Activated CD4-positive, alpha-beta T cell treated with anti-CD3 and anti-CD28 coated beads, Interleukin-2, amount 10 ng/mL, durations not matched to agents 7 days and 5 days (primary cell): ENCODE measurements at regions not wholly inside any gene's neighbourhood (a gene's known extent, or its start where the extent isn't known, plus 50 kb on each side); places are given as distances from the start of the nearest gene placed in this dataset.
"Not testable (repeated sequence)": the region's sequence is repeated elsewhere in the genome, so short reads cannot be mapped to it uniquely, and the experiment has no call there.

Source experiments
- CTCF ChIA-PET: fragments of 350-600 bp; sonication (Branson Sonifier 250); formaldehyde crosslinking; loops from one replicate; lab custom pipeline; 2021; ENCODE audit warnings: antibody characterized with exemption; lab: Charles Lee
- POLR2A ChIA-PET: fragments of 350-600 bp; sonication (Branson Sonifier 250); formaldehyde crosslinking; loops from one replicate; lab custom pipeline; 2021; ENCODE audit warnings: antibody characterized with exemption; lab: Charles Lee
- DNase-seq: peaks from one replicate; pipeline ENCODE4 v3.0.0-alpha.2; 2020
- H3K27ac Mint-ChIP-seq: one replicate; pipeline ENCODE4 v1.8.0; 2021; ENCODE audit warnings: mild to moderate bottlenecking, moderate library complexity, mixed read lengths
- H3K27me3 Mint-ChIP-seq: one replicate; pipeline ENCODE4 v1.8.0; 2021; ENCODE audit warnings: mixed read lengths
- H3K36me3 Mint-ChIP-seq: one replicate; pipeline ENCODE4 v1.8.0; 2021; ENCODE audit warnings: low read depth, mixed read lengths
- H3K4me1 Mint-ChIP-seq: one replicate; pipeline ENCODE4 v1.8.0; 2021; ENCODE audit warnings: mixed read lengths
- H3K4me3 Mint-ChIP-seq: one replicate; pipeline ENCODE4 v1.8.0; 2021; ENCODE audit warnings: mild to moderate bottlenecking, moderate library complexity, mixed read lengths
- H3K9me3 Mint-ChIP-seq: one replicate; pipeline ENCODE4 v1.8.0; 2021; ENCODE audit warnings: mixed read lengths

DNA sequence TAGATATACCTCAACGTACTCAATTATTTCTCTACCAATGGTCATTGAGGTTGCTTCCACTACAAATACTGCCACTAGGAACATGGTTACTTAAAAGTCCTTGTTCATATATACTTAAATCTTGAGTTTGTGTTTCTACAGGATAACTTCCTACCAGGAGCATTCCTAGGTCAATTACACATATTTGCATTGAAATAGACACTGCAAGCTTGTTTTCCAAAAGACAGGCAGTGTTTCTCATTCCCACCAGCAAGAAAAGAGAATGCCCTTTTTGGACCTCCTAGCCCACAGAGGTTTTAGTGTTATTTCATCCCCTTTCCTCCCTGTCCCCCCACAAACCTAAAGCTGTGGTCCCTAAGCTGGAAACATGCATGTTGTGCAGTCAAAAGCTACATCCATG, 177.3 kb downstream of the ID4 start:
- Mint-ChIP-seq H3K4me1 (no peaks in the 10 kb centered on the region), H3K36me3 (no peaks in the 10 kb centered on the region), H3K27me3 (peaks cover 16% of the 10 kb centered on the region), H3K4me3 (no peak overlapping the region), H3K9me3 (no peaks in the 10 kb centered on the region), H3K27ac (no peak overlapping the region)
- POLR2A ChIA-PET = no interaction called here
- no peak for DNase-seq
- CTCF ChIA-PET = no interaction called here

DNA sequence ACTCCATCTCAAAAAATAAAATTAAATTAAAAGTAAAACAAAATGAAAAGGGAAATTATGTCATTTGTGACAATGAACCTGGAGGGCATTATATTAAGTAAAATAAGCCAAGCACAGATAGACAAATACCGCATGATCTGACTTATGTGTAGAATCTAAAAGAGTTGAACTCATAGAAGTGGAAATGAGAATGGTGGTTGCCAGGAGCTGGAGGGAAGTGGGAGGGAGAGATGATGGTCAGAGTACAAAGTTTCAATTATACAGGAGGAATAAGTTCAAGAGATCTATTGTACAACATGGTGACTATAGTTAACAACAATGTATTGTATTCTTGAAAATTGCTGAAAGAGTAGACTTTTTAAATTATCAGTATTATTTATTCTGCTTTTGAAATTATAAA, 183.4 kb downstream of the ID4 start:
- H3K9me3 Mint-ChIP-seq = no peaks in the 10 kb centered on the region

DNA sequence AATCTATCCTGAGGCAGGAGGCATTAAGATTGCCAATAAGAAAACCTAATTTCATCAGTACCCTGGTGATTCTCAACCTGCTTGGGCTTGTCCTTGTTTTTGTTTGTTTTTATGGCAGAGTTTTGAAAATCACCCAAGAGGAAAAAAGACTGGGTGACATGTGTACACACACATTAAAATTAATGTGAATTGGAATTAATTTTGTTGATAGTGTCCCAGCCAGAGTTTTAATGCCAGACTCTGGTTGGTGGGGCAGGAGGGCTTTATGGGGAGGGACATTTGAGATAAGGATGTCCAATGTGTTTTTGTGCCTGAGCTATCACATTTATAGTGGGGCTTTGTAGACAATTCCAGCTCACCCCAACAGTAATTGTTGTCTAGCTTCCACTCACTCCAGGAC, 184.6 kb downstream of the ID4 start:
- H3K36me3 Mint-ChIP-seq = no peaks in the 10 kb centered on the region
- POLR2A ChIA-PET = no interaction called here
- H3K4me3 Mint-ChIP-seq = no peak overlapping the region
- peaks cover 14% of the 10 kb centered on the region for H3K4me1 Mint-ChIP-seq
- no peaks in the 10 kb centered on the region for H3K9me3 Mint-ChIP-seq
- DNase-seq = no peak
- peaks cover 28% of the 10 kb centered on the region for H3K27me3 Mint-ChIP-seq
- CTCF ChIA-PET = no interaction called here
- no peak overlapping the region for H3K27ac Mint-ChIP-seq

More for the DNA sequence above, 183.4 kb downstream of the ID4 start:
- no peak for DNase-seq
- no peak overlapping the region for H3K27ac Mint-ChIP-seq
- no peak overlapping the region for H3K4me3 Mint-ChIP-seq
- POLR2A ChIA-PET = no interaction called here
- peaks cover 14% of the 10 kb centered on the region for H3K4me1 Mint-ChIP-seq
- CTCF ChIA-PET = no interaction called here
- H3K27me3 Mint-ChIP-seq = peaks cover 24% of the 10 kb centered on the region
- no peaks in the 10 kb centered on the region for H3K36me3 Mint-ChIP-seq

DNA sequence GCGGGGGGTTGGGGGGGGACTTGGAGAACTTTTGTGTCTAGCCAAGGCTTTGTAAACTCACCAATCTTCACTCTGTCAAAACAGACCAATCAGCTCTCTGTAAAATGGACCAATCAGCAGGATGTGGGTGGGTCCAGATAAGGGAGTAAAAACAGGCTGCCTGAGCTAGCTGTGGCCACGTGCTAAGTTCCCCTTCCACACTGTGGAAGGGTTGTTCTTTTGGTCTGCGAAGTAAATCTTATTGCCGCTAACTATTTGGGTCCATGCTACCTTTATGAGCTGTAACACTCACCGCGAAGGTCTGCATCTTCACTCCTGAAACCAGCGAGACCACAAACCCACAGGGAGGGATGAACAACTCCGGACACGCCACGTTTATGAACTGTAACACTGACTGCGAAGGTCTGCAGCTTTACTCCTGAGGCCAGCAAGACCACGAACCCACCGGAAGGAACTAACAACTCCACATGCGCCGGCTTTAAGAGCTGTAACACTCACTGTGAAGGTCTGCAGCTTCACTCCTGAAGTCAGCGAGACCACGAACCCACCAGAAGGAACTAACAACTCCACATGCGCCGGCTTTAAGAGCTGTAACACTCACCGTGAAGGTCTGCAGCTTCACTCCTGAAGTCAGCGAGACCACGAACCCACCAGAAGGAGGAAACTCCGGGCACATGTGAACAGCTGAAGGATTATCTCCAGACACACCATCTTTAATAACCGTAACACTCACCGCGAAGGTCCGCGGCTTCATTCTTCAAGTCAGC, 186.6 kb downstream of the ID4 start:
- Mint-ChIP-seq H3K27me3 (peaks cover 28% of the 10 kb centered on the region), H3K4me1 (peaks cover 14% of the 10 kb centered on the region), H3K4me3 (peak overlapping the region; percentile 42)
- ChIA-PET CTCF (interaction anchor here (0.6 kb wide), 1 partner anchor 1665 kb away, joined by 3 read pairs; no protein-coding TSS in a partner anchor), POLR2A (interaction anchor here (0.6 kb wide), 1 partner anchor 273 kb away, joined by 5 read pairs; no protein-coding TSS in a partner anchor)
- H3K27ac Mint-ChIP-seq, H3K36me3 Mint-ChIP-seq, H3K9me3 Mint-ChIP-seq: not testable (repeated sequence)
- peak; percentile 21 for DNase-seq

DNA sequence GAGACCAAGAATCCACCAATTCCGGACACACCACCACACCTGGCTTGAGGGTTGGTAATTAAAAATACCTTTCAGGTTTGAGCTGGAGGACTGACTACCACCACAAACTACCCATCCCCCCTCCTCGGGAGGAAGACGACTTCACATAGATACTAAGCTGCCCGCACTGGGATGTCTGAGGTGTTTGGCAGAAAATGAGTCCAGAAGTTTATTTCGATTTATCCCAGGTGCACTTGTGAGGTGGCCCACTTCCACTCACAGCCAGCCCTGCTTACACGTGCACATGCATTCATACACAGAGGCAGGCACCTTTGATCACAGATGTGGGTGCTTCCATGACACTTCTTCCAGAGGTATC, 187.1 kb downstream of the ID4 start:
- no peaks in the 10 kb centered on the region for H3K9me3 Mint-ChIP-seq
- peak overlapping the region; percentile 42 for H3K4me3 Mint-ChIP-seq
- ChIA-PET CTCF (interaction anchor here (0.6 kb wide), 1 partner anchor 1665 kb away, joined by 3 read pairs; no protein-coding TSS in a partner anchor), POLR2A (no interaction called here)
- H3K27ac Mint-ChIP-seq = no peak overlapping the region
- H3K4me1 Mint-ChIP-seq = peaks cover 14% of the 10 kb centered on the region
- no peaks in the 10 kb centered on the region for H3K36me3 Mint-ChIP-seq
- DNase-seq = peak; percentile 6
- peaks cover 28% of the 10 kb centered on the region for H3K27me3 Mint-ChIP-seq

DNA sequence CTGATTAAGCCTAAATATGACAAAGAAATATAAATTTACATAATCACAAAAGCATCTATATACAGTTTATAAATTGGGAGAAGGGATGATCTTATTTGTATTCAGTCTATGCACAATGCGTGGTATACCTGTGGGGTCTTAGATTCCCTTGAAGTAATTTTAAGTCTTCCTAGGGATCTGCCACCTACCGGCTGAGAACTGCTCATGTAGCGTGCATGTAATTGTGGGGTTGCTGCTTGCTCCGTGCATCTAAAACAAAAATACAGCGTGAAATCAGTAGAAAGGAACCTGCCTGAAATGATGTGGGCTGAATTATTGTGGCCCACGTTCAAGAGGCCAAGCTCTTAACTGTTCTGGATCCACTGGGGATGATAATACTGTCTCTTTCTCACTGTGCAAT, 187.3 kb downstream of the MBOAT1 start:
- DNase-seq = no peak
- Mint-ChIP-seq H3K36me3 (no peaks in the 10 kb centered on the region), H3K27me3 (peaks cover 28% of the 10 kb centered on the region), H3K9me3 (no peaks in the 10 kb centered on the region), H3K4me3 (no peak overlapping the region), H3K27ac (no peak overlapping the region), H3K4me1 (peaks cover 14% of the 10 kb centered on the region)
- ChIA-PET POLR2A (no interaction called here), CTCF (no interaction called here)

DNA sequence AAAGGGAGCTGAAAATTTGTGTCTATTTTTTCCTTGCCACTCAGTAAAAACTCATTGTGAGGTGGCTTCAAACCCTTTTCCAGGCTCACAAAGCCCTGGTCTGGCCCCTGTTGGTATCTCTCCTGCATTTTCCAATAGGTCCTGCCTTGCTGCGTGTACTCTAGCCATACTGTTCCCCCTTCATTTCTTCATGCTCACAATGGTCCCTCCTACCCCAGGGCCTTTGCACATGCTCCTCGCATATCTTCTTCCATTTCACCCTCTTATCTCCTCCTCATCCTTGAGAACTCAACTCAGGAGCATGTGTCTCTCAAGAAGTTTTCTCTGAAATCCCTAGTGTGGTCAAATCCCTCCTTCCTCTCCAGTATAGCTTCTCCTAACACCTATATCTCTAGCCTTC, 186.6 kb downstream of the MBOAT1 start:
- H3K36me3 Mint-ChIP-seq = no peaks in the 10 kb centered on the region
- CTCF ChIA-PET = no interaction called here
- H3K27me3 Mint-ChIP-seq = peaks cover 27% of the 10 kb centered on the region

DNA sequence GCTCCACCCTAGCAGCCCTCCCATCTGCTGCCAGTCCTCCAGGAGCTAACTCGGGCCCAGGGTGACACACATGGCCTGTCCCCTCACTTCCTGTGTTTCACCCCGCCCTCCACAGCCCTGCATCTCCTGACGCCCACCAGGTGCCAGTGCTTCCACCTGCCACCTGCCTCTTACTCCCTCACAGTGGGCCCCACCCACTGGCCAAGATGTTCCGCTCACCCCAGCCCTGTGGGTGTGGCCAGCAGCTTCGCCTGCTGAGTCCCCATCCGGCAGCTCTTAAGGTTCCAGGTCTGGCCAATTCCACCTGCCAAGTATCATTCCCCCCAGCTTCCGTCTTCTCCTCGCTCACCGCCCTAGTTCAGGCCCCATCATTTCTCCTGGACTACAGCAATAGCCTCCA, 184.1 kb downstream of the MBOAT1 start:
- POLR2A ChIA-PET = no interaction called here
- no peak overlapping the region for H3K4me3 Mint-ChIP-seq
- CTCF ChIA-PET = no interaction called here
- no peaks in the 10 kb centered on the region for H3K36me3 Mint-ChIP-seq
- H3K4me1 Mint-ChIP-seq = peaks cover 14% of the 10 kb centered on the region
- H3K27me3 Mint-ChIP-seq = peaks cover 23% of the 10 kb centered on the region
- DNase-seq = no peak
- no peak overlapping the region for H3K27ac Mint-ChIP-seq
- no peaks in the 10 kb centered on the region for H3K9me3 Mint-ChIP-seq

More for the DNA sequence above, 186.6 kb downstream of the MBOAT1 start:
- POLR2A ChIA-PET = no interaction called here
- no peak overlapping the region for H3K27ac Mint-ChIP-seq
- H3K9me3 Mint-ChIP-seq = no peaks in the 10 kb centered on the region
- DNase-seq = no peak
- H3K4me1 Mint-ChIP-seq = peaks cover 14% of the 10 kb centered on the region
- no peak overlapping the region for H3K4me3 Mint-ChIP-seq

DNA sequence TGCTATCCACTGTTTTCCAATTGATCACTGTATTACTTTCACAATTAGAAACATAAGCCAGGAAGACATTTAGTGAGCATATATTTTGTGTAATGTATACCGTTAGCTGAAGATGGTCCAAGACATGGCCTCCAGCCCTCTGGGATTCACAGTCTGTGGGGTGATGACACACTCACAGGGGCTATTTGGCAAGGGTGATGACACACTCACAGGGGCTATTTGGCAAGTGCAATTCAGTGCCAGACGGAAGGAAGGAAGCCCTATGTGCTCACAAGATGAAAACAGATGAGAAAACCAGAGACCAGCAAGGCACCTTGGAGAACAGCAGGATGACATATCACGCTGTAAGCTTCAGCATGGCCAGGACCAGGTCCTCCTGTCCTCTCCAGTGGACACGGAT, 183.7 kb downstream of the MBOAT1 start:
- H3K27ac Mint-ChIP-seq = no peak overlapping the region
- peaks cover 13% of the 10 kb centered on the region for H3K4me1 Mint-ChIP-seq
- peaks cover 21% of the 10 kb centered on the region for H3K27me3 Mint-ChIP-seq
- ChIA-PET POLR2A (no interaction called here), CTCF (no interaction called here)
- H3K36me3 Mint-ChIP-seq = no peaks in the 10 kb centered on the region
- no peak for DNase-seq
- no peak overlapping the region for H3K4me3 Mint-ChIP-seq
- no peaks in the 10 kb centered on the region for H3K9me3 Mint-ChIP-seq

DNA sequence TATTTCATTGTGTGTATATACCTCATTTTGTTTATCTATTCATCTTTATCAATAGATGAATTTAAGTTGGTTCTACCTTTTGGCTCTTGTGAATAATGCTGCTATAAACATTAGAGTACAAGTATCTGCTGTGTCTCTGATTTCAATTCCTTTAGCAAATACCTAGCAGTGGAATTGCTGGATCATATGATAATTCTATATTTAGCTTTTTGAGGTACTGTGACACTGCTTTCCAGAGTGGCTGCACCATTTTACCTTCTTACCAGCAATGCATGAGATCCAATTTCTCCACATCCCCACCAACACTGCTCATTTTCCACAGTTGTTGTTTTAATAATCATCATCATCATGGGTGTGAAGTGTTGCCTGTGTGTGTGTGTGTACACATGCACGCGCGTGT, 182.3 kb downstream of the MBOAT1 start:
- H3K27ac Mint-ChIP-seq = no peak overlapping the region
- peaks cover 14% of the 10 kb centered on the region for H3K27me3 Mint-ChIP-seq
- no peak overlapping the region for H3K4me3 Mint-ChIP-seq
- ChIA-PET CTCF (no interaction called here), POLR2A (no interaction called here)
- H3K9me3 Mint-ChIP-seq = no peaks in the 10 kb centered on the region
- no peaks in the 10 kb centered on the region for H3K36me3 Mint-ChIP-seq
- DNase-seq = no peak
- no peaks in the 10 kb centered on the region for H3K4me1 Mint-ChIP-seq

DNA sequence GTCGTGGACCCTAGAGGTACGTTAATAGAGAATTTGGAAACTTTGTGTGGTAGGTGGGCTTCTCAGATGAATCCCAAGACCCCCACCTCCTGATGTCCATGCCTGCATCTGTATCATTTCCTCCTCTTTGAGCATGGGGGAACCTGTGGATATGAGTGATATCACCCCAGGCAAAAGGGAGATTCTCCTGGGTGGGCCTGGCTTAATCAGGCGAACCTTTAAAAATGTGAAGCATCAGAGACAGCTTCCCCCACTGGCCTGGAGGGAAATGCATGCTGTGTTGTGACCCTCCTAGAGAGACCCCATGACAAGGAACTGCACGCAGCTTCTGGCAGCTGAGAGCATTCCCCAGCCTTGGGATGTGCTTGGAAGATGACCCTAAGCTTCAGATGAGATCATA, 180.9 kb downstream of the MBOAT1 start:
- DNase-seq = no peak
- POLR2A ChIA-PET = no interaction called here
- H3K27me3 Mint-ChIP-seq = peaks cover 8% of the 10 kb centered on the region

DNA sequence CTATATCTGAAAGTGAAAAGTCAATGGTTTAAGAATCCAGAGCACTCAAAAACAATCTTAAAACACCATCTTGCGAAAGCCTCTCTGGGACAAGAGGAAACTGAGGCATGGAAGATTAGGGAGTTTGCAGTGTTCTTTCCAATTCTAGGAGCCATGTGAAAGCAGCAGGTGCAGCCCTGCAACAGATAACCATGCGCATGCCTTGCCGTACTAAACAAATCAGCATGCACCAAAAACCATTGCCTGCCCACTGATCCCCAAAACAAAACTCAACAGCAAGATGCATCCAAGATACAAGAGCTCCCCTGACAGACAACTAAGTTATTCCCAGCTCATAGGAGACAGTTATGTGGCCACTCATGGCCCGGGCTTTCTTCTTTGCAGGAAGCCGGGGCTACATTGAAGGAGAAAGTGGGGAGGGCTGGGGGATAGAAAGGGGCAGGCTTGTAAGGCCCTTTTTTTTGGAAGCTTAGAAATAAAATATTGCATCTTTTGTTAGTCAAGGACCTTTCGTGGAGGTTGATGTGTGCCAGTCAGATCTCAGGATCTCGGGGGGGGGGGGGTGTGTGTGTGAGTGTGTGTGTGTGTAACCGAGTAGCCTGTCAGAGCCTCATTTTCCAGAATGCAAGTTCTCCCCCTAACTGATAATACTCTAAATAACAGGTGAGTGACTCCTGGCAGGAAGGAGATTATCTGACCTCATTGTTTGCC, 178.4 kb downstream of the MBOAT1 start:
- Mint-ChIP-seq H3K9me3 (no peaks in the 10 kb centered on the region), H3K27me3 (peaks cover 3% of the 10 kb centered on the region), H3K36me3 (no peaks in the 10 kb centered on the region), H3K4me3 (no peak overlapping the region), H3K27ac (no peak overlapping the region), H3K4me1 (no peaks in the 10 kb centered on the region)
- CTCF ChIA-PET = no interaction called here
- POLR2A ChIA-PET = no interaction called here
- no peak for DNase-seq

More for the DNA sequence above, 180.9 kb downstream of the MBOAT1 start:
- Mint-ChIP-seq H3K36me3 (no peaks in the 10 kb centered on the region), H3K4me3 (no peak overlapping the region), H3K9me3 (no peaks in the 10 kb centered on the region), H3K27ac (no peak overlapping the region), H3K4me1 (no peaks in the 10 kb centered on the region)
- CTCF ChIA-PET = no interaction called here

DNA sequence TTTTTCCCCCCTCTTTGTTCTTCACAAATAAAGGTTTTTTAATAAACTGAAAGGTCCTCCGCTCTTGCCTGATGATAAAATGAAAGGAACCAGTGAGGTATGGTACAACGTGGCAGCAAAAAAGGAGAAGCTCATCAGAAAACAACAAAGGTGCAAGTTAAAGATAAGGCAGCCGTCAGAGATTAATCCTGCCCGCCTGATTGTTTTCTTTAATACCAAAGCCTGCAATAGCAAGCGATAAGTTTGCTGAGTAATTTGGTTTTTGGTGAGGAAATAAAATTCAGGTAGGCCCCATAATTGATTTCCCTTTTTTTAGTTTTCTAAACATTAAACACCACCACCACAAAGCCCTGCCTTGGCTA, 177.9 kb downstream of the MBOAT1 start:
- Mint-ChIP-seq H3K4me1 (no peaks in the 10 kb centered on the region), H3K4me3 (no peak overlapping the region), H3K27ac (no peak overlapping the region), H3K9me3 (no peaks in the 10 kb centered on the region), H3K36me3 (no peaks in the 10 kb centered on the region), H3K27me3 (peaks cover 3% of the 10 kb centered on the region)
- ChIA-PET CTCF (no interaction called here), POLR2A (no interaction called here)
- DNase-seq = no peak
